ENCODE measurements at regions not wholly inside any gene's neighbourhood (a gene's known extent, or its start where the extent isn't known, plus 50 kb on each side); places are given as distances from the start of the nearest gene placed in this dataset.

GRCh38 chr1:187936667-187937066 lies 1107.9 kb downstream of the PLA2G4A start:
- ChIA-PET POLR2A (no interaction called here), CTCF (no interaction called here)
- Histone ChIP-seq H3K4me3 (no peak overlapping the region), H3K27ac (no peak overlapping the region), H3K4me2 (no peak overlapping the region), H3K4me1 (no peaks in the 10 kb centered on the region), H3K9me3 (no peaks in the 10 kb centered on the region)
- no peak for TF ChIP-seq MAFK (IDR thresholded peaks at IDR 0.05; ENCODE audit: partially characterized antibody)
- TF ChIP-seq ESRRA (IDR thresholded peaks at IDR 0.05; ENCODE audit: borderline replicate concordance, low read length): no peak
- TF ChIP-seq CTCF (IDR thresholded peaks at IDR 0.05): no peak
- no peak for TF ChIP-seq MAZ (IDR thresholded peaks at IDR 0.05; ENCODE audit: borderline replicate concordance, low read depth, low read length)
- TF ChIP-seq ZC3H11A (IDR thresholded peaks at IDR 0.05): no peak
- 16% methylated on average over 1 of the region's 1 CpG for WGBS (ENCODE audit: missing lambda C conversion rate)
- DNase-seq (ENCODE audit: low read depth in 1 of 2, low spot score in 1 of 2) (no peak), ATAC-seq (no peak), FAIRE-seq (no peak)

- no peak overlapping the region for H3K27ac ChIP-seq
- H3K9me3 ChIP-seq: no peaks in the 10 kb centered on the region
- POLR2A ChIA-PET: no interaction called here
- 41% methylated on average over 2 of the region's 2 CpGs for WGBS (ENCODE audit: missing lambda C conversion rate)
- FAIRE-seq: no peak
- no peak overlapping the region for H3K4me2 ChIP-seq
- DNase-seq (ENCODE audit: low read depth in 1 of 2, low spot score in 1 of 2): no peak
- ATAC-seq: no peak
- no peaks in the 10 kb centered on the region for H3K4me1 ChIP-seq
- CTCF ChIA-PET: no interaction called here
- no peak overlapping the region for H3K4me3 ChIP-seq
- TF ChIP-seq HDAC2 (IDR thresholded peaks at IDR 0.05) (no peak), ESRRA (IDR thresholded peaks at IDR 0.05; ENCODE audit: borderline replicate concordance, low read length) (no peak), ZNF302 (CRISPR knock-in tag; IDR thresholded peaks at IDR 0.05) (no peak), NR3C1 (IDR thresholded peaks at IDR 0.05) (no peak), ZFP36 (IDR thresholded peaks at IDR 0.05; ENCODE audit: borderline replicate concordance, partially characterized antibody) (no peak), BCL3 (IDR thresholded peaks at IDR 0.05) (no peak), RFX5 (IDR thresholded peaks at IDR 0.05) (no peak), CHD4 (IDR thresholded peaks at IDR 0.05; ENCODE audit: borderline replicate concordance) (no peak), RAD21 (conservative IDR thresholded peaks at IDR 0.05 in 1 of 2, IDR thresholded peaks at IDR 0.05 in 1 of 2) (no peak), HES2 (IDR thresholded peaks at IDR 0.05) (no peak)
These were observed 1109.3 kb downstream of the PLA2G4A start for GRCh38 chr1:187938092-187938491.

GRCh38 chr1:187942986-187943385 lies 1114.2 kb downstream of the PLA2G4A start:
- Histone ChIP-seq H3K4me2 (no peak overlapping the region), H3K4me3 (no peak overlapping the region), H3K9me3 (peaks cover 2% of the 10 kb centered on the region; the same call in 2 of the 3 replicates), H3K4me1 (no peaks in the 10 kb centered on the region), H3K27ac (no peak overlapping the region)
- FAIRE-seq: no peak
- no peak for TF ChIP-seq RAD21 (conservative IDR thresholded peaks at IDR 0.05 in 1 of 2, IDR thresholded peaks at IDR 0.05 in 1 of 2)
- no peak for TF ChIP-seq FOSL2 (IDR thresholded peaks at IDR 0.05)
- TF ChIP-seq FOSL2 (CRISPR knock-in tag; IDR thresholded peaks at IDR 0.05): peak; percentile 34; the same call in 1 of the 2 replicates
- POLR2A ChIA-PET: no interaction called here
- CTCF ChIA-PET: no interaction called here
- no peak for DNase-seq (ENCODE audit: low read depth in 1 of 2, low spot score in 1 of 2)
- no peak for ATAC-seq
- WGBS (ENCODE audit: missing lambda C conversion rate): 35% methylated on average over 4 of the region's 4 CpGs

- POLR2A ChIA-PET: no interaction called here
- CTCF ChIA-PET: no interaction called here
- FAIRE-seq: no peak
- TF ChIP-seq CBX2 (IDR thresholded peaks at IDR 0.05; ENCODE audit: borderline replicate concordance, low read depth) (no peak), ATOH8 (CRISPR knock-in tag; IDR thresholded peaks at IDR 0.05; ENCODE audit: low read depth) (no peak), PBX3 (IDR thresholded peaks at IDR 0.05) (no peak), FOSB (CRISPR knock-in tag; IDR thresholded peaks at IDR 0.05) (no peak), KDM1A (IDR thresholded peaks at IDR 0.05; ENCODE audit: low read depth) (no peak), E2F6 (IDR thresholded peaks at IDR 0.05; ENCODE audit: borderline replicate concordance, low read depth) (no peak), SREBF2 (IDR thresholded peaks at IDR 0.05) (no peak), MAFK (IDR thresholded peaks at IDR 0.05; ENCODE audit: partially characterized antibody) (no peak), RNF2 (IDR thresholded peaks at IDR 0.05; ENCODE audit: borderline replicate concordance, low read depth) (no peak), HEYL (CRISPR knock-in tag; IDR thresholded peaks at IDR 0.05) (no peak), TFCP2L1 (CRISPR knock-in tag; IDR thresholded peaks at IDR 0.05) (no peak)
These were observed 1115.1 kb downstream of the PLA2G4A start for GRCh38 chr1:187943606-187944403.

More at GRCh38 chr1:187943606-187944403, 1115.1 kb downstream of the PLA2G4A start:
- ATAC-seq: no peak
- no peak overlapping the region for H3K4me3 ChIP-seq
- peaks cover 5% of the 10 kb centered on the region; the same call in 2 of the 3 replicates for H3K9me3 ChIP-seq
- DNase-seq (ENCODE audit: low read depth in 1 of 2, low spot score in 1 of 2): no peak
- H3K4me2 ChIP-seq: no peak overlapping the region
- H3K27ac ChIP-seq: no peak overlapping the region
- H3K4me1 ChIP-seq: no peaks in the 10 kb centered on the region
- WGBS (ENCODE audit: missing lambda C conversion rate): 45% methylated on average over 2 of the region's 2 CpGs

Data from A549 (cell line).